ENCODE measurements at regions not wholly inside any gene's neighbourhood (a gene's known extent, or its start where the extent isn't known, plus 50 kb on each side); places are given as distances from the start of the nearest gene placed in this dataset.

- no peak for DNase-seq (ENCODE audit: low read depth)
- H3K4me3 ChIP-seq (ENCODE audit: low read length), result no peak overlapping the region
- no peak for TF ChIP-seq CTCF (conservative IDR thresholded peaks at IDR 0.05; ENCODE audit: low read depth, low read length)
Observed at GRCh38 chr4:176579226-176579625, 213.5 kb downstream of the VEGFC start.

GRCh38 chr4:176583278-176583677 is 209.4 kb downstream of the VEGFC start:
- no peak for TF ChIP-seq CTCF (conservative IDR thresholded peaks at IDR 0.05; ENCODE audit: low read depth, low read length)

GRCh38 chr4:176584031-176584606 is 208.6 kb downstream of the VEGFC start:
- TF ChIP-seq CTCF (conservative IDR thresholded peaks at IDR 0.05; ENCODE audit: low read depth, low read length), result no peak
- no peak overlapping the region for H3K4me3 ChIP-seq (ENCODE audit: low read length)
- no peak for DNase-seq (ENCODE audit: low read depth)

More at GRCh38 chr4:176583278-176583677, 209.4 kb downstream of the VEGFC start:
- DNase-seq (ENCODE audit: low read depth), result no peak
- no peak overlapping the region for H3K4me3 ChIP-seq (ENCODE audit: low read length)

GRCh38 chr4:176587920-176588319 is 204.8 kb downstream of the VEGFC start:
- no peak for TF ChIP-seq CTCF (conservative IDR thresholded peaks at IDR 0.05; ENCODE audit: low read depth, low read length)
- no peak overlapping the region for H3K4me3 ChIP-seq (ENCODE audit: low read length)
- DNase-seq (ENCODE audit: low read depth), result no peak

- H3K4me3 ChIP-seq (ENCODE audit: low read length), result no peak overlapping the region
- no peak for TF ChIP-seq CTCF (conservative IDR thresholded peaks at IDR 0.05; ENCODE audit: low read depth, low read length)
- no peak for DNase-seq (ENCODE audit: low read depth)
Observed at GRCh38 chr4:176588436-176588835, 204.3 kb downstream of the VEGFC start.

- TF ChIP-seq CTCF (conservative IDR thresholded peaks at IDR 0.05; ENCODE audit: low read depth, low read length), result no peak
- no peak overlapping the region for H3K4me3 ChIP-seq (ENCODE audit: low read length)
- no peak for DNase-seq (ENCODE audit: low read depth)
Observed at GRCh38 chr4:176592976-176593670, 199.6 kb downstream of the VEGFC start.

GRCh38 chr4:176593943-176594342 is 198.8 kb downstream of the VEGFC start:
- no peak for TF ChIP-seq CTCF (conservative IDR thresholded peaks at IDR 0.05; ENCODE audit: low read depth, low read length)
- DNase-seq (ENCODE audit: low read depth), result no peak
- H3K4me3 ChIP-seq (ENCODE audit: low read length), result no peak overlapping the region

All from retinal pigment epithelial cell (primary cell).